ENCODE measurements at regions not wholly inside any gene's neighbourhood (a gene's known extent, or its start where the extent isn't known, plus 50 kb on each side); places are given as distances from the start of the nearest gene placed in this dataset.

DNA sequence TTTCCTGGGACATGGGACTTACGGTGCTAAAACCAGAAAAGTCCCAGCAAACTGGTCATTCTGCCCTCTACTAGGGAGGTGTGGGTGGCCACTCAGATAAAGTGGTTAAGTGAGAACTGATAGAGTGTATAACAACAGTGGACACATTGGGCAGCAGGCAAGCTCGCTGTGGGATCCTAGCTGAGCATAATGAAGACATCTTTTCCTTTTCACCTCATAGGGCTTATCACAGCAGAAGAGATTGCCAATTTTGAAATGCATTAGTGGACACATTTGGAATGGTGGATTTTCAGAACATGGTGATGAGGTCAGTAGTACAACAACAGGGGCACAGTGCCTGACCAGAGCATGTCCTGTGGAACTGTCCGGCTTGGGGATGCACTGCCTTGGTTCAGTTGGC is 477.1 kb upstream of the KIF2A start:
- TF ChIP-seq, protein P1, sequence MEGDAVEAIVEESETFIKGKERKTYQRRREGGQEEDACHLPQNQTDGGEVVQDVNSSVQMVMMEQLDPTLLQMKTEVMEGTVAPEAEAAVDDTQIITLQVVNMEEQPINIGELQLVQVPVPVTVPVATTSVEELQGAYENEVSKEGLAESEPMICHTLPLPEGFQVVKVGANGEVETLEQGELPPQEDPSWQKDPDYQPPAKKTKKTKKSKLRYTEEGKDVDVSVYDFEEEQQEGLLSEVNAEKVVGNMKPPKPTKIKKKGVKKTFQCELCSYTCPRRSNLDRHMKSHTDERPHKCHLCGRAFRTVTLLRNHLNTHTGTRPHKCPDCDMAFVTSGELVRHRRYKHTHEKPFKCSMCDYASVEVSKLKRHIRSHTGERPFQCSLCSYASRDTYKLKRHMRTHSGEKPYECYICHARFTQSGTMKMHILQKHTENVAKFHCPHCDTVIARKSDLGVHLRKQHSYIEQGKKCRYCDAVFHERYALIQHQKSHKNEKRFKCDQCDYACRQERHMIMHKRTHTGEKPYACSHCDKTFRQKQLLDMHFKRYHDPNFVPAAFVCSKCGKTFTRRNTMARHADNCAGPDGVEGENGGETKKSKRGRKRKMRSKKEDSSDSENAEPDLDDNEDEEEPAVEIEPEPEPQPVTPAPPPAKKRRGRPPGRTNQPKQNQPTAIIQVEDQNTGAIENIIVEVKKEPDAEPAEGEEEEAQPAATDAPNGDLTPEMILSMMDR (IDR thresholded peaks at IDR 0.05; ENCODE audit: low read depth, low read length): no peak
- H3K4me3 ChIP-seq (ENCODE audit: low read depth, low read length): no peak overlapping the region

DNA sequence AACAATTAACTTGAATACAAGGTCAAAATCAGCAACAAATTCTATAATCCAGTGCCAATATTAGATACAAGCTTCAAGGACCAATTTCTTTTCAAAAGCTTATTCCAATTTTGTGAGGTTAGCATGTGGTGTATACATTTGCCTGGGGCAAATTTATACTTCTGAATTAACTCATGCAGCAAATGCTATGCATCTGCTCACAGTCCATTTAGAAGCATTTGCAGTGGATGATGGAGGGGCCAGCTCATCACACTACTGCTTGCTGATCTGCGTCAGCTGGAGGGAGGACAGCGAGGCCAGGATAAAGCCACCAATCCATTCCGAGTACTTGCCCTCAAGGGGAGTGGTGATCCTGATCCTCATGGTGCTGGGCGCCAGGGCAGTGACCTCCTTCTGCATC is 474.3 kb upstream of the KIF2A start:
- TF ChIP-seq, protein P1 (IDR thresholded peaks at IDR 0.05; ENCODE audit: low read depth, low read length): no peak
- no peak overlapping the region for H3K4me3 ChIP-seq (ENCODE audit: low read depth, low read length)

DNA sequence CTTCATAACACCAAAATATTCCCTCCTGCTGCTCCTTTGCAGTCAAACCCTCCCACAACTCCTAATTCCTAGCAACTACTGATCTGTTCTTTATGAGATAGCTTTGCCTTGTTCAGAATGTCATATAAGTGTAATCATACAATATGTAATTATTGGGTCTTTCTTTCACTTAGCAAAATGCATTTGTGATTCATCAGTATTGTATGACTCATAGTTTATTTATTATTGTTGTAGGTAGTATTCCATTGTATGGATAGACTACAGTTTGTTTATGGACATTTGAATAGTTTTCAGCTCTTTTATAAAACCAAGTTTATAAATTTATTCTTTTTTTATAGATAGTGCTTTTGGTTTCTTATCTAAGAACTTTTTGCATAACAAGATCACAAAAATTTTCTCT is 468.2 kb upstream of the KIF2A start:
- TF ChIP-seq, protein P1 (IDR thresholded peaks at IDR 0.05; ENCODE audit: low read depth, low read length): no peak
- no peak overlapping the region for H3K4me3 ChIP-seq (ENCODE audit: low read depth, low read length)

DNA sequence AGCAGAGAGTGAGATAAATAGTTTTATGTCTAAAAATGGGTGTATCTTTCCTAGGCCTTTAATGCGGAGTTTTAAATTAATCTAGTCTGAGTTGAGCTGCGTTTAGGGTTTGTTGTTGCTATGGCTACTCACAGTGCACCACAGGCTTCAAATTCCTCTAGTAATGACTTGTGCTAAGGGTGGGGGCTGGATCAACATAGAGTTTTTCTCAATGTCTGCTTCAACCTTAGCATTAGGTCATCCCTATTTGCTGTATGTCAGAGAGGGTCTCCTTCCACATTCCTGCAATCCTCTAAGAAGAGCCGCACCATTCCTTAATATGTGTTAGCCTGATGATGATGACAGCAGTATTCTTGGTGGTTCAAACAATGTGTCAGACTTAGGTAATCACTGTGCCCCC is 465.6 kb upstream of the KIF2A start:
- no peak overlapping the region for H3K4me3 ChIP-seq (ENCODE audit: low read depth, low read length)
- TF ChIP-seq, protein P1 (IDR thresholded peaks at IDR 0.05; ENCODE audit: low read depth, low read length): no peak

DNA sequence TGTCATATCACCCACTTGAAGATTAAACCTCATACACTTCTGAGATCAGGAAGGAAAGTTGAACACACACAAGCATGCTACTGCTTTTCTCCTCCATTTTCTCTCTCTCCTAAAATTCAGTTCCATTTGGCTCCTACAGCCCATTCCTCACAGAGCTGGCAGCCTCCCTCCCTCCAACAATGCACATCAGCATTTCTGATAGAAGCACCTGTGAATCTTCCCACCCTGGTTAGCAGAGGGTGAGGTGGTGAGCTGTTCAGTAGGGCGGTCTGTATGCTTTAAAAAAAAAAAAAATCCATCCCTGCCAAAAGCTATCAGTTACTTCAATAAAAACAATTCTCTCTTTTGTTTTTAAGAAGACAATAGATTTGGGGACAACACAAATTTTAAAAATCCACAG is 463.2 kb upstream of the KIF2A start:
- TF ChIP-seq, protein P1 (IDR thresholded peaks at IDR 0.05; ENCODE audit: low read depth, low read length): no peak
- no peak overlapping the region for H3K4me3 ChIP-seq (ENCODE audit: low read depth, low read length)

DNA sequence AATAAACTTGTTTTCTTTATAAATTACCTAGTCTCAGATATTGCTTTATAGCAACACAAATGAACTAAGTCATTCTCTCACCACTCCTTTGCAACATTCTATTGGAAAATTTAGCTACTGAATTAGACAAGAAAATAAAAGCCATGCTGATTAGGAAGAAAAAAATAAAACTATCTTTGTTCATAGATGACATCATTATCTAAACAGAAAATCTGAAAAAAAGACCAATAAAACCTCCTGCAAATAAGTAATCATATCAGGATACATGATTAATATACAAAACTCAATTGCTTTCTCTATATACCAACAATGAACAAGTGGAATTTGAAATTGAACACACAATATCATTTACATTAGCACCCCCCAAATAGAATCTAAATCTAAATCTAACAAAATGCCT is 455.3 kb upstream of the KIF2A start:
- TF ChIP-seq, protein P1 (IDR thresholded peaks at IDR 0.05; ENCODE audit: low read depth, low read length): no peak

DNA sequence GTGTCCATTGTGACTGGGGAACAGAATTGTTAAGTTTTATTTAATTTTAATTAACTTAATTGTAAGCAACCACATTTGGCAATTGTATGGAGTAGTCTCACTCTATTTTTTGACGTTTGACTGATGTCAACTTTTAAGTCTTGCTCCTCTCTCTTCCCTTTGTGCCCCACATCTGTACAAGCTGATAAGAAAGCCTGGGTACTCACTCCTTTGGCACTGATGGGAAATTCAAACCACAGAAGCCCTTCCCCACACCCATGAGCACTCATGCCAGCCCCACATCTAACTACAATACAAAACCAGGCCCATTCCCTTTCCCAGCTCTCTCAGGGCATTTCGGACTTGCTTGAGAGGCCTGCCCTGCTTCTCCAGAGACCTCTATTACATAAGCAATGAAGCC is 451.5 kb upstream of the KIF2A start:
- TF ChIP-seq, protein P1 (IDR thresholded peaks at IDR 0.05; ENCODE audit: low read depth, low read length): no peak
- H3K4me3 ChIP-seq (ENCODE audit: low read depth, low read length): no peak overlapping the region

More for the DNA sequence above, 455.3 kb upstream of the KIF2A start:
- no peak overlapping the region for H3K4me3 ChIP-seq (ENCODE audit: low read depth, low read length)

Data from WI38 (cell line).